ENCODE measurements at regions not wholly inside any gene's neighbourhood (a gene's known extent, or its start where the extent isn't known, plus 50 kb on each side); places are given as distances from the start of the nearest gene placed in this dataset.

DNA sequence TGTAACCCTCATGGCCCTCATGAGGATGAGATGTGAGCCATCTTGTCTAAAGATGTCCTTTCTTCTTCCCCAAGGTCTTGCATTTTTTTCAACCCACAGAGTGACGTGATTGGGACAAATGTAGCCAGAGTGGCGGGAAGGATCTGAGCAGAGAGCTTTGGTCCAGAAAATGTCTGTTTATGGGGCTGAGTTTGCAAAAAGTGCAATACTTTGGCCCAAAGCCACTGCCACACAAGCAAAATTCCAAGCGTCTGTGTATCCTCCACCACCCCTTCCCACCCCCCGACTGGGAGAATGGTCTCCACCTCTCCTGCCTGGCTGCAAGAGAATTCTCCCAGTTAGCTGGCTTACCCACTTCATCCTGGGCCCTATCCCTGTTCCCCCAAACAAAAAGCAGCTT lies 246.9 kb upstream of the LRIG1 start:
- TF ChIP-seq CREB1 (IDR thresholded peaks at IDR 0.05; ENCODE audit: low read depth), result no peak
- TF ChIP-seq, protein P1, sequence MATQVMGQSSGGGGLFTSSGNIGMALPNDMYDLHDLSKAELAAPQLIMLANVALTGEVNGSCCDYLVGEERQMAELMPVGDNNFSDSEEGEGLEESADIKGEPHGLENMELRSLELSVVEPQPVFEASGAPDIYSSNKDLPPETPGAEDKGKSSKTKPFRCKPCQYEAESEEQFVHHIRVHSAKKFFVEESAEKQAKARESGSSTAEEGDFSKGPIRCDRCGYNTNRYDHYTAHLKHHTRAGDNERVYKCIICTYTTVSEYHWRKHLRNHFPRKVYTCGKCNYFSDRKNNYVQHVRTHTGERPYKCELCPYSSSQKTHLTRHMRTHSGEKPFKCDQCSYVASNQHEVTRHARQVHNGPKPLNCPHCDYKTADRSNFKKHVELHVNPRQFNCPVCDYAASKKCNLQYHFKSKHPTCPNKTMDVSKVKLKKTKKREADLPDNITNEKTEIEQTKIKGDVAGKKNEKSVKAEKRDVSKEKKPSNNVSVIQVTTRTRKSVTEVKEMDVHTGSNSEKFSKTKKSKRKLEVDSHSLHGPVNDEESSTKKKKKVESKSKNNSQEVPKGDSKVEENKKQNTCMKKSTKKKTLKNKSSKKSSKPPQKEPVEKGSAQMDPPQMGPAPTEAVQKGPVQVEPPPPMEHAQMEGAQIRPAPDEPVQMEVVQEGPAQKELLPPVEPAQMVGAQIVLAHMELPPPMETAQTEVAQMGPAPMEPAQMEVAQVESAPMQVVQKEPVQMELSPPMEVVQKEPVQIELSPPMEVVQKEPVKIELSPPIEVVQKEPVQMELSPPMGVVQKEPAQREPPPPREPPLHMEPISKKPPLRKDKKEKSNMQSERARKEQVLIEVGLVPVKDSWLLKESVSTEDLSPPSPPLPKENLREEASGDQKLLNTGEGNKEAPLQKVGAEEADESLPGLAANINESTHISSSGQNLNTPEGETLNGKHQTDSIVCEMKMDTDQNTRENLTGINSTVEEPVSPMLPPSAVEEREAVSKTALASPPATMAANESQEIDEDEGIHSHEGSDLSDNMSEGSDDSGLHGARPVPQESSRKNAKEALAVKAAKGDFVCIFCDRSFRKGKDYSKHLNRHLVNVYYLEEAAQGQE (IDR thresholded peaks at IDR 0.05; ENCODE audit: low read depth), result no peak
- TF ChIP-seq, protein P2, sequence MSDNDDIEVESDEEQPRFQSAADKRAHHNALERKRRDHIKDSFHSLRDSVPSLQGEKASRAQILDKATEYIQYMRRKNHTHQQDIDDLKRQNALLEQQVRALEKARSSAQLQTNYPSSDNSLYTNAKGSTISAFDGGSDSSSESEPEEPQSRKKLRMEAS (IDR thresholded peaks at IDR 0.05), result no peak
- TF ChIP-seq, protein P3, sequence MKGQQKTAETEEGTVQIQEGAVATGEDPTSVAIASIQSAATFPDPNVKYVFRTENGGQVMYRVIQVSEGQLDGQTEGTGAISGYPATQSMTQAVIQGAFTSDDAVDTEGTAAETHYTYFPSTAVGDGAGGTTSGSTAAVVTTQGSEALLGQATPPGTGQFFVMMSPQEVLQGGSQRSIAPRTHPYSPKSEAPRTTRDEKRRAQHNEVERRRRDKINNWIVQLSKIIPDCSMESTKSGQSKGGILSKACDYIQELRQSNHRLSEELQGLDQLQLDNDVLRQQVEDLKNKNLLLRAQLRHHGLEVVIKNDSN (IDR thresholded peaks at IDR 0.05), result no peak
- TF ChIP-seq EP300 (IDR thresholded peaks at IDR 0.05; ENCODE audit: borderline replicate concordance), result no peak
- TF ChIP-seq RAD21 (IDR thresholded peaks at IDR 0.05; ENCODE audit: low read depth), result no peak
- TF ChIP-seq NFIC (IDR thresholded peaks at IDR 0.05), result no peak
- no peak for TF ChIP-seq TAF1 (IDR thresholded peaks at IDR 0.05; ENCODE audit: low read depth)
- TF ChIP-seq TCF12 (IDR thresholded peaks at IDR 0.05; ENCODE audit: low read depth), result no peak
- TF ChIP-seq TEAD4 (IDR thresholded peaks at IDR 0.05), result no peak
- TF ChIP-seq CEBPB (IDR thresholded peaks at IDR 0.05), result no peak
- TF ChIP-seq ZBTB7A (IDR thresholded peaks at IDR 0.05; ENCODE audit: low read depth), result no peak
- no peak for TF ChIP-seq FOXM1 (IDR thresholded peaks at IDR 0.05; ENCODE audit: borderline replicate concordance, low read depth)
- TF ChIP-seq YY1 (IDR thresholded peaks at IDR 0.05; ENCODE audit: low read depth), result no peak
- TF ChIP-seq EGR1 (IDR thresholded peaks at IDR 0.05), result no peak

DNA sequence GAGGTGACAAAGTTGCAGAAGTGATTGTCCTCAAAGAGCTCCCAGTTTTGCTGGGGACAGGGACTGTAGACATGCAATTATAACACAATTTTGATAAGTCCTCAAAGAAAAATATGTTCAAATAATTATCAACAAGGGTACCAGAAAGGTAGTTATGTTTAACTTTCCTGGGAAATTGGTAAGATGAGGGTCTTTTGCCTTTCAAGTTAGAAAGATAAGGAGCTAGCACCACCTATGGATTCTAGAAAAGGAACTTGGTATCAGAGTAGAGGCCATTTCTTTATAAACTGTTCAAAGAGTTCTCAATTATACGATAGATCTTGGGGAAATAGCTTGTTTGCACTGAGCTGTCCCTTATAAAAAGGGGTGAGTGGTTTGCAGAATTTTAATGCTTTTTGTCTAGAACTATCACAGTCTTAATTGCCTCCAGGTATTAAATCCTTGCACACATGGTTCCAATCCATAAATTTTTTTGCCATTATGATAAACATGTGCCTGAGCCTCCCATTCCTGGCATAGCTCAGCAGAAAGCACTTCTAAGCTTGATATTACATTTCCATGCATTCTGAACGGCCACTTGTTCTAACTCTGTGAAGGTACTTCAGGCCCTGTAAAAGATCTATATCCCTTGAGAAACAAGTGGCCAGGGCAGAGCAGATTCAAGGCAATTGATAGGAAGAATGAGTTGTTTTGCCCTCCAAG lies 247.5 kb upstream of the LRIG1 start:
- TF ChIP-seq TEAD4 (IDR thresholded peaks at IDR 0.05) (no peak), NFIC (IDR thresholded peaks at IDR 0.05) (no peak)

DNA sequence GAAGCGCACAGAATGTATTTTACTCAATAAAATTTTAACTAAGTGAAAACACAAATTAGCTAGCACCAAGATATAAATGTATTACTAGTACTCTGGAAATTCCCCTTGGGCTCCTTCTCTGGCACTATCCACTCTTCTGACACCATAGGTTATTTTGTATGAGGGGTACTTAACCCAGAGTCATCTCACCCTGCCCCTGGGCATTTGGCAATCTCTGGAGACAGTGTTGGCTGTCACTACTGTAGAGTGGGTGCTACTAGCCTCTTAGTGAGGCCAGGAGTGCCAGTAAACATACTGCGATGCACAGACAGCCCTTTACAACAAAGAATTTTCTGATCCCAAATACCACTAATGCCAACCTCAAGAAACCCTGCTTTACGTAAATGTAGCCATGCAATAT lies 246.3 kb upstream of the KBTBD8 start:
- TF ChIP-seq TAF1 (IDR thresholded peaks at IDR 0.05; ENCODE audit: low read depth), result no peak
- TF ChIP-seq, protein P3 (IDR thresholded peaks at IDR 0.05), result no peak

GRCh38 chr3:66753670-66754069 lies 244.4 kb upstream of the KBTBD8 start:
- TF ChIP-seq, protein P3 (IDR thresholded peaks at IDR 0.05), result no peak
- TF ChIP-seq CREB1 (IDR thresholded peaks at IDR 0.05; ENCODE audit: low read depth) (no peak), ZBTB7A (IDR thresholded peaks at IDR 0.05; ENCODE audit: low read depth) (no peak), RAD21 (IDR thresholded peaks at IDR 0.05; ENCODE audit: low read depth) (no peak), NFIC (IDR thresholded peaks at IDR 0.05) (no peak), TCF12 (IDR thresholded peaks at IDR 0.05; ENCODE audit: low read depth) (no peak)
- TF ChIP-seq, protein P2 (IDR thresholded peaks at IDR 0.05), result no peak

DNA sequence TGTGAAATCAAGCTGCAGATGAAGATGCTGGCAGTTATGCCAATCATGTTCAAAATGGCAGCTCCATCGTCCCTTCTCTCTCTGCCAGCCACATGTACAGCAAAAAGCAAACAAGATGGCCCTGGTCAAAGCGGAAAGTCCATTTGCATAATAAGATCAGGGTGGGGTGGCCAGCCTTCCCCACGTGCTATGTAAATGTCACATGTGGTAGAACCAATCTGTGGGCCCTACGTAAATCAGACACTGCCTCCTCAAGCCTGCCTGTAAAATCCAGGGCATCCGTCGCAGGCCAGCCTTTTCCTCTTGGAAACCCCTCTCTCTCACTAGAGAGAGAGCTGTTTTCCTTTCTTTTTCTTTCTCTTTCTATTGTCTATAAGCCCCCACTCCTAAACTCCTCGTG lies 243.5 kb upstream of the KBTBD8 start:
- TF ChIP-seq EP300 (IDR thresholded peaks at IDR 0.05; ENCODE audit: borderline replicate concordance) (no peak), EGR1 (IDR thresholded peaks at IDR 0.05) (no peak), ZBTB7A (IDR thresholded peaks at IDR 0.05; ENCODE audit: low read depth) (no peak), NFIC (IDR thresholded peaks at IDR 0.05) (no peak), TAF1 (IDR thresholded peaks at IDR 0.05; ENCODE audit: low read depth) (no peak), CEBPB (IDR thresholded peaks at IDR 0.05) (no peak), CREB1 (IDR thresholded peaks at IDR 0.05; ENCODE audit: low read depth) (no peak), YY1 (IDR thresholded peaks at IDR 0.05; ENCODE audit: low read depth) (no peak), FOXM1 (IDR thresholded peaks at IDR 0.05; ENCODE audit: borderline replicate concordance, low read depth) (no peak)
- TF ChIP-seq, protein P1 (IDR thresholded peaks at IDR 0.05; ENCODE audit: low read depth), result no peak
- TF ChIP-seq, protein P3 (IDR thresholded peaks at IDR 0.05), result no peak
- TF ChIP-seq, protein P2 (IDR thresholded peaks at IDR 0.05), result no peak

Measured in Ishikawa (cell line).